ENCODE measurements at regions not wholly inside any gene's neighbourhood (a gene's known extent, or its start where the extent isn't known, plus 50 kb on each side); places are given as distances from the start of the nearest gene placed in this dataset.

DNA sequence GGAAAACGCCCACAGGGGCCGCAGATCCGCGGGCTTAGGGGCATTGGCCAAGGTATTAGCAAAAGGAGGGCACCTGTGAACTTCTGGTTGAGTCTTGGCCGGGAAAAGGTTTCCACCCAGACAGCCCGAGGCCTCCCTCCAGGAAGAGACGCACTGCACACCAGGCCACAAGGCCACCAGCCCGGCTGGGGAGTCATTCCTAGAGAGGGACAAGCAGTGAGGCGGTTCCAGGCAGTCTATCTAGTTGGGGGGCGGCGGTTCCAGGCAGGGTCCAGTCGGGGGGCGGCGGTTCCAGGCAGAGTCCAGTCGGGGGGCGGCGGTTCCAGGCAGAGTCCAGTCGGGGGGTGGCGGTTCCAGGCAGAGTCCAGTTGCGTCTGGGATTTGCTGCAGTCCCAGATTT is 518.5 kb downstream of the GLRX3 start:
- TF ChIP-seq, protein P1, sequence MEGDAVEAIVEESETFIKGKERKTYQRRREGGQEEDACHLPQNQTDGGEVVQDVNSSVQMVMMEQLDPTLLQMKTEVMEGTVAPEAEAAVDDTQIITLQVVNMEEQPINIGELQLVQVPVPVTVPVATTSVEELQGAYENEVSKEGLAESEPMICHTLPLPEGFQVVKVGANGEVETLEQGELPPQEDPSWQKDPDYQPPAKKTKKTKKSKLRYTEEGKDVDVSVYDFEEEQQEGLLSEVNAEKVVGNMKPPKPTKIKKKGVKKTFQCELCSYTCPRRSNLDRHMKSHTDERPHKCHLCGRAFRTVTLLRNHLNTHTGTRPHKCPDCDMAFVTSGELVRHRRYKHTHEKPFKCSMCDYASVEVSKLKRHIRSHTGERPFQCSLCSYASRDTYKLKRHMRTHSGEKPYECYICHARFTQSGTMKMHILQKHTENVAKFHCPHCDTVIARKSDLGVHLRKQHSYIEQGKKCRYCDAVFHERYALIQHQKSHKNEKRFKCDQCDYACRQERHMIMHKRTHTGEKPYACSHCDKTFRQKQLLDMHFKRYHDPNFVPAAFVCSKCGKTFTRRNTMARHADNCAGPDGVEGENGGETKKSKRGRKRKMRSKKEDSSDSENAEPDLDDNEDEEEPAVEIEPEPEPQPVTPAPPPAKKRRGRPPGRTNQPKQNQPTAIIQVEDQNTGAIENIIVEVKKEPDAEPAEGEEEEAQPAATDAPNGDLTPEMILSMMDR (optimal IDR thresholded peaks at IDR 0.05 in 1 of 3, IDR thresholded peaks at IDR 0.05 in 1 of 3, conservative IDR thresholded peaks at IDR 0.05 in 1 of 3; ENCODE audit: extremely low read depth in 1 of 3, insufficient read depth in 2 of 3, low read length in 3 of 3), result no peak
- no peak for TF ChIP-seq EZH2 (IDR thresholded peaks at IDR 0.05; ENCODE audit: low read length)
